GM21515 (cell line): ENCODE measurements at regions not wholly inside any gene's neighbourhood (a gene's known extent, or its start where the extent isn't known, plus 50 kb on each side); places are given as distances from the start of the nearest gene placed in this dataset.

ENCODE experiments used
- ATAC-seq: cut with Tn5 transposase; IDR thresholded peaks from one replicate; pipeline ENCODE4 v1.9.1; 2021; ENCODE audit not compliant: unreplicated experiment

GRCh38 chr4:13133700-13134099 lies 350.4 kb downstream of the RAB28 start:
- no peak for ATAC-seq

- ATAC-seq, result no peak
These were observed 353.3 kb downstream of the RAB28 start for GRCh38 chr4:13130848-13131247.

- ATAC-seq, result no peak
These were observed 355.0 kb downstream of the RAB28 start for GRCh38 chr4:13129095-13129494.

- ATAC-seq, result no peak
These were observed 356.9 kb downstream of the RAB28 start for GRCh38 chr4:13126976-13127910.

GRCh38 chr4:13118633-13119032 lies 365.5 kb downstream of the RAB28 start:
- no peak for ATAC-seq

GRCh38 chr4:13117185-13117584 lies 367.0 kb downstream of the RAB28 start:
- ATAC-seq, result no peak

- ATAC-seq, result no peak
These were observed 372.1 kb downstream of the RAB28 start for GRCh38 chr4:13112030-13112429.

GRCh38 chr4:13109536-13109935 lies 374.6 kb downstream of the RAB28 start:
- ATAC-seq, result no peak

GRCh38 chr4:13108096-13108495 lies 376.0 kb downstream of the RAB28 start:
- ATAC-seq, result no peak

- ATAC-seq, result no peak
These were observed 380.6 kb downstream of the RAB28 start for GRCh38 chr4:13103382-13104015.

GRCh38 chr4:13102092-13102742 lies 381.9 kb downstream of the RAB28 start:
- no peak for ATAC-seq

GRCh38 chr4:13097971-13098370 lies 386.2 kb downstream of the RAB28 start:
- ATAC-seq, result no peak

GRCh38 chr4:13095722-13096121 lies 388.4 kb downstream of the RAB28 start:
- ATAC-seq, result no peak

- no peak for ATAC-seq
These were observed 391.0 kb downstream of the RAB28 start for GRCh38 chr4:13093170-13093569.

GRCh38 chr4:13092702-13093101 lies 391.4 kb downstream of the RAB28 start:
- ATAC-seq, result no peak

- no peak for ATAC-seq
These were observed 394.5 kb downstream of the RAB28 start for GRCh38 chr4:13089659-13089998.

GRCh38 chr4:13088726-13089658 lies 395.1 kb downstream of the RAB28 start:
- ATAC-seq, result no peak

- ATAC-seq, result no peak
These were observed 397.1 kb downstream of the RAB28 start for GRCh38 chr4:13087041-13087440.

- no peak for ATAC-seq
These were observed 399.9 kb downstream of the RAB28 start for GRCh38 chr4:13084210-13084609.

GRCh38 chr4:13081830-13082229 lies 402.3 kb downstream of the RAB28 start:
- no peak for ATAC-seq

- no peak for ATAC-seq
These were observed 417.1 kb downstream of the RAB28 start for GRCh38 chr4:13067077-13067476.
